HG02763 (cell line): ENCODE measurements at regions not wholly inside any gene's neighbourhood (a gene's known extent, or its start where the extent isn't known, plus 50 kb on each side); places are given as distances from the start of the nearest gene placed in this dataset.

Experiments
- ATAC-seq: cut with Tn5 transposase; IDR thresholded peaks from one replicate; pipeline ENCODE4 v1.9.1; 2021; ENCODE audit warnings: mild to moderate bottlenecking, moderate library complexity; ENCODE audit not compliant: unreplicated experiment

DNA sequence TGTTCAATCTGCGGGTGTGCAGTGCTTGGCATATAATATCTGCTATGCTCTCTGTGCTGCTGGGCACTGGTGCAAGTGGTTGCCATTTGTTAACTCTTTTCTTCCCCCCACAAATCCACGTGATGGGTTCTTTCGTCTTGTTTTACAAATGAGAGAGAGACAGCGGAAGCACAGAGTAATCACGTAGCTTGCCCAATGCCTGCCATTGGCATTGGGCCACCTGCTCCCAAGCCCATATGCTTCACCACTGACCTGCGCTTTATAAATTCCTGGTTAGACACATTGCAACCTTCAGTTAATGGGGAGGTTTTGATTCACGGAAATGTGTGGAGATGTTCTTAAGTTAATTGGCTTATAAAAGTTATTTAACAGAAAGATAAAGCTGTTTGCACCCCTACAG, 194.8 kb upstream of the ADAMTS16 start:
- no peak for ATAC-seq

DNA sequence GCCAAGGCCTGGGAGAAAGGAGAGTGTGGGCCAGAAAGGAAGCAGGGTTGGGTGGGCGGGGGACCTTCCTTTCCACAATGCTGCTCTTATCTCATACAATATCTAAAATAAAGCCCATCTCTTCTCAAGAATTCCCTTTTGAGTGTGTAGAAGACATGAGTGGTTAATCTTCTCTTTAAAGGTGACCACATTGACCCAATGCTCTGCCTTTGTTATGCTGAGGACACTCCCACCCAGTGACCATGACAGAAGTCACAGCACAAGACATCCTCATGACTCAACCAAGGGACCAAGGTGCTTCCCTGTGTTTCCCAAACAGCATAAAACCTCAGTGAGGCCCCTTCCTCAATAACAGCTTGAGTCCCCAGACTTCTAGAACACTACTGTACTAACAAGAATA, 193.0 kb upstream of the ADAMTS16 start:
- ATAC-seq = no peak

DNA sequence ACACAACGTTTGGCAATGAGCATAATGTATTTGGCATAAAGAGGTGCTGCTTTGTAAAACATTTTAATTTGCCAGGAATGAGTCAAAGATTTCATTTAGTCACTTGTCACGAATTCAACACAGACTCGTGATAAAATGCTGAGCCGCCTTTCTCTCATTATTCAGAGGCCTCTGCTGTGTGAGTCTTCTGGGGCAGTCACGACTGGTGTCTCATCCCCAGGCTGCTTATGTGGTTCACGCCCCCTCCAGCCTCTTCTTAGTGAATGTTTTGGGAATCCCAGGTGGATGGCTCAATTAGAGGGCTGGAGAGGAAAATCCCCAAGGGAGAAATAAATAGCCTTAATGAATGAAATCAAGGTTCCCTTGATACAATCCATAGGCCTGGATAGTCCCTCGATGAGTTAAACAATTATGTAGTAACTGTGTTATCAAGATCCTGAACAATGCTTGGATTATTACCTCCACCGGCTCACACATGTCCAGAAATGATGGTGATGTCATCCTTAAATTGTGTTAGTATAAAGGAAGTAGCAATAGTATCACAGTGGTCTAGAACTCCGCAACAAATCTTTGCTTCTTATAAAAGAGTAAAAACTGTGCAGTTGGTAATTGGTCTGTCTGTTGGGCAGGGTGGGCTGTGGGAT, 192.1 kb upstream of the ADAMTS16 start:
- ATAC-seq = no peak

DNA sequence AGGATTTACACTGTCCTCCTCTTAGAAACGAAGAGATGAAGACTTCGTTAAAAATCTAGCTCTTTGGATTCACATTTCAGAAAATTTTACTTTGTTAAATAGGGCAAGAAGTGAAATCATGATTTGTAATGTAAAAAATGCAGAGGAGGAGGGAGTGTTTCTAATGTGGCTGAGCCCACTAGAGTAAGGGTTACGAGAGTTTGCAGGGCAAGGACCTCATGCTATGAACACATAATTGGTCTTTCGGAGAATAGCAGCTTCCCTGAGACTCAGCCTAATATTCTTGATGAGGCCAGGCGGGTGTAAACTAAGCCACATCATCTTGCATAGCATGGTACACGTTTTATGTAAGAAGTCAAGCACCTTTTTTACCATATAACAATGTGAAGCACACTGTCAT, 191.0 kb upstream of the ADAMTS16 start:
- no peak for ATAC-seq

DNA sequence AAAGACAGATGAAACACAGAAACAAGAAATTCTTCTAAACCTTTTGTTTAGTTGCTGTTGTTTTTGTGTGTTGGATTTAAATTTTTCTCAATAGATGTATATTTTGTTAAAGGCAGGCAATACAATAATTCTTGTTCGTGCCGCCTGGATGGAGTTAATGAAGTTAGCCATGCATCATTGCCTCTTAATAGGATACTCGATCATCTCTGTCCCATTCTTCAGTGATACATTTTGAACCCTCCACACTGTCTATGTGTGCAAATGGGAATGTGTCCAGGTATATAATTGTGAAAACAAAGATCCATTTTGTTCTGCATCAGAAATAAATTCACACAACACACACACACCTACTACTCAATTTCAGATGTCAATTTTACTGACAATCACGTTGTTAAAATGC, 186.6 kb upstream of the ADAMTS16 start:
- ATAC-seq = no peak

DNA sequence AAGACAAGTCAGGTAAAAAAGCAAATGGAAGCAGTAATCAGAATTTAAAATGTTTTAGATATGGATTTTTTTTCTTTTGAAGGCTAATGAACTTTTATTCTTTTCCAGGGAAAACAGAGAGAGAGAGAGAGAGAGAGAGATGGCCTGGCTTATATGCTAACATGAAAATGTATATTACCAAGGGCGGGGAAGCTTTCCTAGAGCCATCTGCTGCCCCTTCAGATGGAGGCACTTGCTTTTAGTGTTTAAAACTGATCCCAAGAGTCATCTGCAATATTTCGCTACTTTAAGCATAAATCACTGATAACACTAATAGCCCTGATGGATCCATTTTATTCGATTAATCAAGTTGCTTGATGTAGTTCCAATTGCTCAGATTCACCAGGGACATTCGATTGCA, 186.1 kb upstream of the ADAMTS16 start:
- no peak for ATAC-seq

DNA sequence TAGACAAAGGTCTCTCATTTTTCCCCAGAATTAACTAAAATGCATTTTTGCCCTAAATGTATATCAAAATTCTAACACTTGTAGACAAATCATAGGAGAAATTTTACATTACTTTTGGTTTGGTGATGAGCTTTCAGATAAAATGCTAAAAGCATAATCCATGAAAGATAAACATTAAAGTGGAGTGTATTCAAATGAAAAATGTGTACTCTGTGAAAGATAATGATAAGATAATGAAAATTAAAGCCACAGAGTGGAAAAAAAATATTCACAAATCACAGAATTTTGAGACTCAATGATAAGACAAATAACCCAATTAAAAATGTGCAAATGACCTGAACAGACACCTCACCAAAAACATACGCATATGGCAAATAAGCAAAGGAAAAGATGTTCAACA, 176.9 kb upstream of the ADAMTS16 start:
- no peak for ATAC-seq

DNA sequence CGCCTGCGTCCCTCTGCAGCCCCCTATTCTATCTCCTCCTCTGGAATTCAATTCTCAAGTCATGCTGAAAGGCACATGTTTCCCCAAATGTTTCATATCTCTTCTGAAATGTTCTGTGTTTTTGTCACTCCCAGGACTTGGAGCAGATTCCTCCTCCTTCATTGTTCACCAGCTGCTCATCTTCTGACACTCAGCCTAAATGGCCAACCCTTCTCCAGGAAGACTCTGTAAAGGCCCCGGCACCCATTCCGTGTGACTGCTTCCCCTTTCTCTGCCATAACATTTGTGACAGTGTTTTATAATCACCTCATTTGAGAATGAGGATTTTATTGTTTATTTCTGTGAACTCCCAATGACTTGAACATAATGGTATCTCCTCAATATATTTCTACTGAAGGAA, 170.8 kb upstream of the ADAMTS16 start:
- no peak for ATAC-seq

DNA sequence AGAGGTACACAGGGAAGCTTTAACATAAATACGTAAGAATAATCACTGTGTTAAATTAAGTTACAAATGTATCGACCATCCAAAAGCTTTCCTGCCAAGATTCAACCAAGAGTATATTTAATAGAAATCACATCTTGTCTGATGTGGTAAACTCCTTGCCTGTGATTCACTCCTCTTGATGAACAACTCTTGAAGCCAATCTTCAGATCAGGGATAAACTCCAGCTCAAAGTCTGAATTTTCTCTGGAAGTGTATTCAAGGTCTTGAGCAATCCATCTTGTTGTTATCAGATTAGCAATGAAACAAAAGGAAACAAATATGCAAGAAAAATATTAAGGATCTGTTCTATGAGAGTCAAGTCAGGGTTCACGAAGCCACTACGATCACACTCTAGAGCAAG, 170.0 kb upstream of the ADAMTS16 start:
- no peak for ATAC-seq

DNA sequence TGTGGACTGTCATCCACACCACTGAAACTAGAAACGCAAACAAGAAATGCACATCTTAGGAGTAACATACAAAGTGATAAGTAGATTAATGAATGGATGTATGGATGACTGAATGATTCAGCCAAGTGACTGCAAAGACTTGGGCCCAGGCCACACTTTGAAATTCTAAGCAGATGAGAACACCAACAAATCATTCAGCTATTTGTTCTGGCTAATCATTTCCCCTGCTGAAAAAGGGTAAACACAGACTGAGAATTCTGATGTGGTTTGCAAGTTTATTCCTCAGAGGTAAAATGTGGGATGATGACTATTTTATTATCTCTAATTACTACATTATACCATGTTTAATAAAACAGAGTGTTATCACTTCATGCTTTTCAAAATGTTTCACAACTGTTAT, 163.2 kb upstream of the ADAMTS16 start:
- no peak for ATAC-seq

DNA sequence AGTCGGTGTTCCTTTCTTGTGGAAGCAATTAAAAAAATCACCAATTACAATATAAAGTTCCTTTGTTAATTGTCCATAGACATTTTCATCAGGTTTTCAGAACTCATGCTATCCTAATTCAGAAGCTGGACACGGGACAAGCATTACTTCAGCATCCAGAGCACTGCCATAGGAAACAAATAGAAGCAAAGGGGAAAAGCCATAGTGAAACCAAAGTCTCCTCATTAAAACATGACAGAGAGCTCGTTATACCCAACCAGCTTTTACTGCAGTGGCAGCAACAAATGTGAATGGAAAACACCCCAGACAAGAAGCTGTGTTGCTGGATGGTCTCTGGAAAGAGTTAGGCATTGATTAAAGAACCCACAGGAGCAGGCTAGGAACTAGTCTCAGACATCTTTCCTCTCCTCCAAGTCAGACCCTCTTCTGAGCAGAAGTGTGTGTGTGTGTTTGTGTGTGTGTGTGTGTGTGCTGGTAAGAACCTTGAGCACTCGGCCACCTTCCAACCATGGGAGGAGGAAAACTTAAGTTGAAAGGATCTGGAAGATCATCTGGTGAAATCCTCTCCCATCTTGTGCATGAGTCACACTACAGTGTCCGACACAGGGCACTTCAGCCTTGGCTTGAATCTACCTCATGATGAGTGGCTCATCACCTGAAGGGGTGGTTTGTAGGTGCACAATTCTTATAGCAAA, 162.6 kb upstream of the ADAMTS16 start:
- ATAC-seq = no peak

DNA sequence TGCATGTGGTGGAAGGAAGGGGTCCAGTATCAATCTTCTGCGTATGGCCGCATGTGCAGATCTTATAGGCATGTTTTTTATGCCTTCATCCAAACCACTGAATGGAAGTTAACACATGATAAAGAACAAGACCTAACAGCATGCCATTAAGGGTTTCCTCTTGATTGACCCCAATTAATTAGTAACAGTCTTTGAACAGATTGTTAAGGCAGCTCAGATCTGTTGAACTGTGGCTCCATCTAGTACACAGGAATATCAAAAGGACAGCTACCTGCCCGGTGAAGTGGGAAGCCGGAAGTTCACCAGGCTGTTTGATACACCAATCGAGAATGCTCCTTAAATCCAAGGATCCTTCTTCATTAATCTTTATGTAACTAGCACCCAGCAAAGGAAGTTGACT, 159.9 kb upstream of the ADAMTS16 start:
- ATAC-seq = no peak

DNA sequence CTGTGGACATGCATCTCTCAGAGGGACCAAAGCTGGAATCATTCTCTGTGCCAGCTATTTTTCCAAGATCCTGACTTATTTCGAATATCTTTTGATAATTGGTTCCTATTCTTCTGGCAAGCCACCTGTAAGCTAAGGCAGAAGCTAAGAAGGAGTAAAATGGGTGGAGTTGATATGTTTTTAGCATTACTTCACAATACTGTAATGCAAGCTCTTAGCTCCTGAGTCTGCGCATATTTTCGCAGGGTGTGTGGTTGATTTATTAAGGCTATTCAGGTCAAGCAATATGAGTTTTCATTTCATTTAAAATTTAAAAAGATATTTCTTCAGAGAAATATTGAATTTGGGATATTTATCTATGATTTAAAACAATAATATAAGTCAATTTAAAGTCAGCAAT, 158.5 kb upstream of the ADAMTS16 start:
- ATAC-seq = no peak

DNA sequence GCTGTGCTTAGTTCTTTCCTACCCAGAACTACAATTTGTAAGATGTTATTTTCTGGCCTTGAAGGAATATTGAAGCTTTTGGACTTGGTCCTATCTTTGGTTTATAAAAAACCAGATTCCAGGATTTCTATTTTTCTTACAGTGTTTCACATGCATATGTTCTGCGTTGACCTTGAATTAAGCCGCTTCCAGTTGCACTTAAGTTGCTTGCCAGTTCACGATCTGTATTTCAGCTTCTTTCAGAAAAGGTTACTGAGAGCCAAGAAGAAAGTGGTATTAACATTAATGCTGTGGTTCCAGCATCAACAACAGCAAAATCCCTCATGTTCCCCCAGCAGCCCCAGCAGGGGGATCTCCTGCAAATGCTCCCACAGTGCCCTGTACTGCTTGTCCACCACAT, 156.4 kb upstream of the ADAMTS16 start:
- ATAC-seq = no peak

DNA sequence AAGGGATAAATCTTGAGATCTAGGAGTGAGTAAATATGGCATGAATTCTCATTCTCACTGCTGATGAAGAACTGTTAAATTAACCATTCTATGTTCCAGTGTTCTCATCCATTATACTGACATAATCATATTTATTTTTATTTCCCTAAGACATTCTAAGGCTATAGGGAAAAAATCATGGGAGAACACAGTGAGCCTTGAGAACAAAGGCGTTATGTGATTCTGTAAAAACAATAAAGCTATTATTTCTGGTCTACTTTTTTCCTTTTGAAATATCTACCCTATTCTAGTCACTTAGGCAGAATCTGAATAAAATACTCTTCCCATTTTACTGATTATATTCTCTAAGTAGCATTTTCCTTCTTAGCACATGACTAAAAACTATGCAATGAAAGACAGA, 155.7 kb upstream of the ADAMTS16 start:
- ATAC-seq = no peak

DNA sequence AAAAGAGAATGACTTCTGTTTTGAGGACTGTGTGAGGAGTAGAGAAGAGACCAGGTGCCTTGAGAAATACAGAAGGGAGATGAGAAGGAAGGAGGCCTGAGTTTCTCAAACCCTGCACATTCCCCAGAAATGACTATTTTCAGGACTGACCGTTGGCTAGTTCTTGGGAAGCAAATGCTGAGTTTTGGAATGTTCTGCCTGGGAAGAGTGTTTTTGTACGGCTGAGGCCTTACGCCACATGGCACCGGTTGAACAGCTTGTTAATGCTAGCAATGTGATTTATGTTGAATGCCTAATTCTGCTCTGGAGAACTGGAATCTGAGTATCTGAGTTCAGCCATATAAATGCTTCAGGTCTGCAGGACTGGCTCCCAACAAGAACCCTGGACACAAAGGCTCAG, 152.7 kb upstream of the ADAMTS16 start:
- ATAC-seq = no peak

DNA sequence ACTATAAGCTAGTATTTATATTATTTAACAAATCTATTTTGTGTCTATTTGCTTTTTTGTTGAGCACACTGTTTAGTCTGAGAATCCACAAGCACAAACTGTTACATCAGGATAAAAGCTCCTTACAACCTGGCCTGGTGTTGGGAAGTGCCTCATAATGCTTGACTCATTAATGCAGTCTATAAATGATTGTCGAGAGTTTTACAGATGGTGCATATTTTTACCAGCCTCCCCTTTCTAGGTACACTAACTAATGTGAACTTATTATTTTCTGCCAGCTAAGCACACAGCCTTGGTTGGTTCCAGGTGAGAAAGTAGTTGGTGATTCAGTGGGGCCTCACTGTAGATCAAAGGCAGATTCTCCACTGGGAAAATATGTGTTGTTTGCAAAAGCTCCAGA, 151.0 kb upstream of the ADAMTS16 start:
- ATAC-seq = no peak

DNA sequence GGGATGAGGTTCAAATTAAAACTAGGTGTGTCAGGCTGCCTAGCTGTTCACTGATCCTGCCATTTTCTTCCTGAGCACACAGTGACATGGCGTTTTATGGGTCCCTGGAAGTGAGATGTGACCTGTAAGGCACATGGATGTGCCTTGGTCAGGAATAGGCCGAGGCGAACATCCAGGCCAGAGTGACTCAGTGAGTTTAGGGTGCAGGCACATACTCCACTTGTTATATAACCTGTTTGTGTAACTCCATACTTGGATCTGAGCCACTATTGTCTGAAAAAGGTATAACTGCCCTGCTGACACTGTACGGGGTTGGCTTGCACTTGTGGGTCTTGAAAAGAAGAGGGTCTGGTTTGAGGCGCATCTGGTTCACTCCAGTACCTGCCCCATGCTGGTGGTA, 150.1 kb upstream of the ADAMTS16 start:
- no peak for ATAC-seq

DNA sequence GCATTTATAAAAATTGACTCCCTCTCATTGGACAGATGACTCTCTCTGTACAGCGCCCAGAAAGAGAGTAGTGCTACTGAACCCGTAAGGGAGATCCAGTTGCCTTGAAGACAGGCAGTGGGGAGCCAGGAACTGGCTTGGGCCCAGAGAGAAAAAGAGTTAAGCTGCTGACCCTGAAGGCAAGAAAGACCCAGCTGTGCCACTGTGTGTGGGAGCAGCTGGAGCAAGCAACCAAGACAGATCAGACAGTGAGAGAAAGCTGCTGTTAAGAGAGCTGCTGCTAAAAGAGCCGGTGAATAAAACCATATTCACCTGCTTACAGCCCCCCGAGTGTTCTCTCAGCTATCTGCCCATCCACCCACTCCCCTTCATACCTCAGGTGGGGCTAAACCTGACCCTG, 149.7 kb upstream of the ADAMTS16 start:
- ATAC-seq = no peak

DNA sequence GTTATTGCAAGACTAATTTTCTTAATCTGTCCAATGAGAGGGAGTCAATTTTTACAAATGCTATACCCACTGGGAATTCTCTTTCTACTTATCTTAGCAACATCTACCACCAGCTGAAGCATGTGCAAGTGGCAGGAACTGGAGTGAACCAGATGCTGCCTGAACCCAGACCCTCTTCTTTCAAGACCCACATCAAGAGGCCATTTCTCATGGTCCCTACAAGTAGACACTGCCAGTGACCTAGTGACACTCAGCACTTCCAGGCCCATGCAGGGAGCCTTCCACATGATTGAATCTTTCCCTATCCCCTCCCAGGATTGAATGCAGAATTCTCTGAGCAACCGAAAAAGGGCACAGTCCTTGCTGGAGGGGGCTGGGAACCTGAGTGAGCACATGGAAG, 148.2 kb upstream of the ADAMTS16 start:
- no peak for ATAC-seq

DNA sequence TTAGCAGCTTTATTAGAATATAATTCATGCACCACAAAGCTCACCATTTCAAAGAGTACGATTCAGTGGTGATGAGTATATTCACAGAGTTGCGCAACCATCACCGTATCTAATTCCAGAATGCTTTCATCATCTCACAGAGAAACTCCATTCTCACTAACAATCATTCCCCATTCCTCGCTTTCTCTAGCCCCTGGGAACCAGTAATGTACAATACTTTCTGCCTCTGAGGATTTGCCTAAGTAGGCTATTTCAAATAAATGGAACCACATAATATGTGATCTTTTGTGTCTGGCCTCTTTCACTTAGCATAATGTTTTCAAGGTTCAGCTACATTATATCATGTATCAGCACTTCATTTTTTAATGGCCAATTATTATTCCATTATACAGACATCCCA, 145.1 kb upstream of the ADAMTS16 start:
- no peak for ATAC-seq

DNA sequence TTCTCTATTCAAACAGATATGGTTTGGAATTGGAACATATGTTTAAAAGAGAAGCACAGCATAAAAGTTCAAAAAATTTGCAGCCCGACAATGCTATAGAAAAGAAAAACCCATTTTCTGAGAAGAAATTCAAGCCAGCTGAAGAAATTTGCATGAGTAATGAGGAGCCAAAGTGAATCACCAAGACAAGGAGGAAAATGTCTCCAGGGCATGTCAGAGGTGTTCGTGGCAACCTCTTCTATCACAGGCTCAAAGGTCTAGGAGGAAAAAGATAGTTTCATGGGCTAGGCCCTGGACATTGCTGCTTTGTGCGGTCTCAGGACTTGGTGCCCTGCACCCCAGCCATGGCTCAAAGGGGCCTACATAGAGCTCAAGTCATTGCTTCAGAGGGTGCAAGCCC, 134.8 kb upstream of the ADAMTS16 start:
- no peak for ATAC-seq

DNA sequence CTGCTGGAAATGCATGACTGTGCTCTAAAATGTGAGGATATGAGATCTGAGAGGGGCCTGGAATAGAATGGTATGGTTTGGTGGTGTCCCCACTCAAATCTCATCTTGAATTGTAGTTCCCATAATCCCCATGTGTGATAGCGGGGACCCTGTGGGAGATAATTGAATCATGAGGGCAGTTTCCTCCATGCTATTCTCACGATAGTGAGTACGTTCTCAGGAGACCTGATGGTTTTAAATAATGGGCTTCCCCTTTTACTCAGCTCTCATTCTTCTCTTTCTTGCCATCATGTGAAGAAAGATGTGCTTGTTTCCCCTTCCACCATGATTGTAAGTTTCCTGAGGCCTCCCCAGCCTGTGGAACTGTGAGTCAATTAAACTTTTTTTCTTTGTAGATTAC, 133.6 kb upstream of the ADAMTS16 start:
- no peak for ATAC-seq
